HG02943 (cell line): ENCODE measurements at regions not wholly inside any gene's neighbourhood (a gene's known extent, or its start where the extent isn't known, plus 50 kb on each side); places are given as distances from the start of the nearest gene placed in this dataset.

ENCODE experiments used
- ATAC-seq: cut with Tn5 transposase; IDR thresholded peaks from one replicate; pipeline ENCODE4 v1.9.1; 2021; ENCODE audit warnings: mild to moderate bottlenecking, low read depth, moderate library complexity; ENCODE audit not compliant: unreplicated experiment

GRCh38 chr13:22253107-22253506 is 582.2 kb downstream of the FGF9 start:
- no peak for ATAC-seq

GRCh38 chr13:22256111-22256639 is 585.3 kb downstream of the FGF9 start:
- ATAC-seq: no peak

GRCh38 chr13:22262001-22262885 is 591.4 kb downstream of the FGF9 start:
- no peak for ATAC-seq

- no peak for ATAC-seq
These were observed 592.3 kb downstream of the FGF9 start for GRCh38 chr13:22263185-22263584.

GRCh38 chr13:22265563-22265962 is 594.7 kb downstream of the FGF9 start:
- ATAC-seq: no peak

GRCh38 chr13:22270881-22271280 is 600.0 kb downstream of the FGF9 start:
- no peak for ATAC-seq

GRCh38 chr13:22271903-22272302 is 601.0 kb downstream of the FGF9 start:
- ATAC-seq: no peak

- no peak for ATAC-seq
These were observed 604.5 kb downstream of the FGF9 start for GRCh38 chr13:22275393-22275792.

GRCh38 chr13:22276616-22277015 is 605.7 kb downstream of the FGF9 start:
- no peak for ATAC-seq

GRCh38 chr13:22278336-22278929 is 607.6 kb downstream of the FGF9 start:
- ATAC-seq: no peak

GRCh38 chr13:22285867-22286266 is 615.0 kb downstream of the FGF9 start:
- ATAC-seq: no peak

GRCh38 chr13:22286338-22286737 is 615.5 kb downstream of the FGF9 start:
- ATAC-seq: no peak

GRCh38 chr13:22287343-22287920 is 616.6 kb downstream of the FGF9 start:
- no peak for ATAC-seq

GRCh38 chr13:22288496-22288895 is 617.6 kb downstream of the FGF9 start:
- no peak for ATAC-seq

GRCh38 chr13:22289711-22290110 is 618.8 kb downstream of the FGF9 start:
- no peak for ATAC-seq

GRCh38 chr13:22298530-22298929 is 627.7 kb downstream of the FGF9 start:
- ATAC-seq: no peak

- no peak for ATAC-seq
These were observed 641.0 kb downstream of the FGF9 start for GRCh38 chr13:22311734-22312404.

- no peak for ATAC-seq
These were observed 641.5 kb downstream of the FGF9 start for GRCh38 chr13:22312405-22312803.

- no peak for ATAC-seq
These were observed 645.7 kb downstream of the FGF9 start for GRCh38 chr13:22316494-22317025.

GRCh38 chr13:22320991-22321390 is 650.1 kb downstream of the FGF9 start:
- no peak for ATAC-seq

- no peak for ATAC-seq
These were observed 654.9 kb downstream of the FGF9 start for GRCh38 chr13:22325761-22326160.
